ENCODE measurements at regions not wholly inside any gene's neighbourhood (a gene's known extent, or its start where the extent isn't known, plus 50 kb on each side); places are given as distances from the start of the nearest gene placed in this dataset.

GRCh38 chr2:21552981-21553380, 429.2 kb downstream of the TDRD15 start:
- Histone ChIP-seq H3K36me3 (no peaks in the 10 kb centered on the region), H3K27ac (no peak overlapping the region), H3K27me3 (no peaks in the 10 kb centered on the region), H3K4me1 (no peaks in the 10 kb centered on the region), H3K9me3 (no peaks in the 10 kb centered on the region), H3K4me3 (no peak overlapping the region)
- intact Hi-C loops (cut with DNase I), result no loop called here
- no peak for DNase-seq (ENCODE audit: extremely low spot score in 2 of 2)
- no peak for TF ChIP-seq POLR2A (IDR thresholded peaks at IDR 0.05)
- no peak for TF ChIP-seq POLR2AphosphoS5 (IDR thresholded peaks at IDR 0.05; ENCODE audit: insufficient read depth in 1 of 2, low read depth in 1 of 2)
- no peak for TF ChIP-seq CTCF (IDR thresholded peaks at IDR 0.05)

- TF ChIP-seq POLR2AphosphoS5 (IDR thresholded peaks at IDR 0.05; ENCODE audit: insufficient read depth in 1 of 2, low read depth in 1 of 2), result no peak
- no peak for TF ChIP-seq CTCF (IDR thresholded peaks at IDR 0.05)
- no peak for TF ChIP-seq POLR2A (IDR thresholded peaks at IDR 0.05)
- Histone ChIP-seq H3K4me3 (no peak overlapping the region), H3K9me3 (no peaks in the 10 kb centered on the region), H3K27me3 (no peaks in the 10 kb centered on the region), H3K4me1 (no peaks in the 10 kb centered on the region), H3K27ac (no peak overlapping the region), H3K36me3 (no peaks in the 10 kb centered on the region)
- DNase-seq (ENCODE audit: extremely low spot score in 2 of 2), result no peak
- intact Hi-C loops (cut with DNase I), result no loop called here
Observed at GRCh38 chr2:21559351-21559750, 435.6 kb downstream of the TDRD15 start.

GRCh38 chr2:21561965-21562364, 438.2 kb downstream of the TDRD15 start:
- no peak overlapping the region for H3K4me3 ChIP-seq
- intact Hi-C loops (cut with DNase I), result no loop called here

GRCh38 chr2:21567395-21567794, 443.6 kb downstream of the TDRD15 start:
- H3K36me3 ChIP-seq, result no peaks in the 10 kb centered on the region
- intact Hi-C loops (cut with DNase I), result no loop called here
- no peak for DNase-seq (ENCODE audit: extremely low spot score in 2 of 2)
- H3K27ac ChIP-seq, result no peak overlapping the region
- H3K27me3 ChIP-seq, result no peaks in the 10 kb centered on the region
- H3K4me3 ChIP-seq, result no peak overlapping the region
- no peaks in the 10 kb centered on the region for H3K4me1 ChIP-seq
- no peak for TF ChIP-seq POLR2A (IDR thresholded peaks at IDR 0.05)
- TF ChIP-seq CTCF (IDR thresholded peaks at IDR 0.05), result no peak
- TF ChIP-seq POLR2AphosphoS5 (IDR thresholded peaks at IDR 0.05; ENCODE audit: insufficient read depth in 1 of 2, low read depth in 1 of 2), result no peak
- H3K9me3 ChIP-seq, result no peaks in the 10 kb centered on the region

More at GRCh38 chr2:21561965-21562364, 438.2 kb downstream of the TDRD15 start:
- no peaks in the 10 kb centered on the region for H3K36me3 ChIP-seq
- DNase-seq (ENCODE audit: extremely low spot score in 2 of 2), result no peak
- H3K4me1 ChIP-seq, result no peaks in the 10 kb centered on the region
- no peaks in the 10 kb centered on the region for H3K27me3 ChIP-seq
- H3K9me3 ChIP-seq, result no peaks in the 10 kb centered on the region
- TF ChIP-seq CTCF (IDR thresholded peaks at IDR 0.05) (no peak), POLR2AphosphoS5 (IDR thresholded peaks at IDR 0.05; ENCODE audit: insufficient read depth in 1 of 2, low read depth in 1 of 2) (no peak), POLR2A (IDR thresholded peaks at IDR 0.05) (no peak)
- no peak overlapping the region for H3K27ac ChIP-seq

GRCh38 chr2:21571686-21572085, 447.9 kb downstream of the TDRD15 start:
- intact Hi-C loops (cut with DNase I), result no loop called here
- Histone ChIP-seq H3K4me1 (no peaks in the 10 kb centered on the region), H3K27me3 (no peaks in the 10 kb centered on the region), H3K9me3 (no peaks in the 10 kb centered on the region), H3K36me3 (no peaks in the 10 kb centered on the region), H3K4me3 (no peak overlapping the region), H3K27ac (no peak overlapping the region)
- DNase-seq (ENCODE audit: extremely low spot score in 2 of 2), result no peak
- TF ChIP-seq POLR2A (IDR thresholded peaks at IDR 0.05), result no peak
- no peak for TF ChIP-seq CTCF (IDR thresholded peaks at IDR 0.05)
- TF ChIP-seq POLR2AphosphoS5 (IDR thresholded peaks at IDR 0.05; ENCODE audit: insufficient read depth in 1 of 2, low read depth in 1 of 2), result no peak

Data from vagina (tissue), 2 donors.